Activated CD8-positive, alpha-beta T cell treated with anti-CD3 and anti-CD28 coated beads for 36 hours (primary cell): ENCODE measurements at regions not wholly inside any gene's neighbourhood (a gene's known extent, or its start where the extent isn't known, plus 50 kb on each side); places are given as distances from the start of the nearest gene placed in this dataset.

ENCODE experiments used
- ATAC-seq: fragments of 200-7000 bp; cut with Tn5 transposase; one replicate; pipeline ENCODE4 v1.10.0; 2021; ENCODE audit warnings: mild to moderate bottlenecking, moderate library complexity
- CTCF ChIA-PET: fragments of 350-600 bp; sonication (Branson Sonifier 250); formaldehyde crosslinking; loops from one replicate; lab custom pipeline; 2021; ENCODE audit warnings: antibody characterized with exemption; lab: Charles Lee
- POLR2A ChIA-PET: fragments of 350-600 bp; sonication (Branson Sonifier 250); formaldehyde crosslinking; loops from one replicate; lab custom pipeline; 2021; ENCODE audit warnings: antibody characterized with exemption; lab: Charles Lee
- DNase-seq: peaks from one replicate; pipeline ENCODE4 v3.0.0-alpha.2; 2020
- H3K27ac Mint-ChIP-seq: one replicate; pipeline ENCODE4 v1.8.0; 2021; ENCODE audit warnings: mild to moderate bottlenecking, mixed read lengths
- H3K27me3 Mint-ChIP-seq: one replicate; pipeline ENCODE4 v1.8.0; 2021; ENCODE audit warnings: mixed read lengths
- H3K36me3 Mint-ChIP-seq: one replicate; pipeline ENCODE4 v1.8.0; 2021; ENCODE audit warnings: low read depth, mixed read lengths
- H3K4me1 Mint-ChIP-seq: one replicate; pipeline ENCODE4 v1.8.0; 2021; ENCODE audit warnings: low read depth, mixed read lengths
- H3K4me3 Mint-ChIP-seq: one replicate; pipeline ENCODE4 v1.8.0; 2021; ENCODE audit warnings: mild to moderate bottlenecking, moderate library complexity, mixed read lengths
- H3K9me3 Mint-ChIP-seq: one replicate; pipeline ENCODE4 v1.8.0; 2021; ENCODE audit warnings: mixed read lengths
- CTCF ChIP-seq: fragments of 200-600 bp; IDR thresholded peaks from one replicate; pipeline ENCODE4 v1.8.0; 2022; ENCODE audit warnings: antibody characterized with exemption, mild to moderate bottlenecking
- intact Hi-C: fragments of 100-400 bp; cut with micrococcal nuclease; formaldehyde crosslinking; loops from one replicate; pipeline ENCODE4 v1.10.0; 2022

DNA sequence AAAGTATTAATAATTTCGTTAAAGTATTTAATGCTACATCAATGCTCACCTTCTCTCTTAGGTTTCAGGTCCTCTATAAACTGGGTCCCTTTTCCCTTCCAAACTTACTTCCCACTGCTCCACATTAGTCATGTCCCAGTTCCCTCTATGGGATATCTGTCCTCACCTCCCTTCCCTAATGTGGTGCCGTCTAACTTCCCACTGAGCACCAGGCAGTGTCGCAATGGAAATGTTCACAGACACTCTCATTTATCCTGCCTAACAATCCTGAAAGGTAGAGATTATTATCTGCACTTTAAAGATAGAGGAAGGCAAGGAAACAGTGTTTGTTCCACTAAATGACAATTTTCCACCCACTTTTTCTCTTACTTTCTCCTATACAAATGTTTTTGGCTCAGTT lies 329.7 kb downstream of the CWC27 start:
- no peak for DNase-seq
- Mint-ChIP-seq H3K27me3 (no peaks in the 10 kb centered on the region), H3K4me3 (no peak overlapping the region), H3K9me3 (no peaks in the 10 kb centered on the region), H3K27ac (no peak overlapping the region), H3K4me1 (peaks cover 17% of the 10 kb centered on the region), H3K36me3 (no peaks in the 10 kb centered on the region)
- no peak for TF ChIP-seq CTCF
- POLR2A ChIA-PET, result no interaction called here
- no peak for ATAC-seq
- intact Hi-C loops, result no loop called here
- CTCF ChIA-PET, result no interaction called here
